ENCODE measurements at regions not wholly inside any gene's neighbourhood (a gene's known extent, or its start where the extent isn't known, plus 50 kb on each side); places are given as distances from the start of the nearest gene placed in this dataset.

DNA sequence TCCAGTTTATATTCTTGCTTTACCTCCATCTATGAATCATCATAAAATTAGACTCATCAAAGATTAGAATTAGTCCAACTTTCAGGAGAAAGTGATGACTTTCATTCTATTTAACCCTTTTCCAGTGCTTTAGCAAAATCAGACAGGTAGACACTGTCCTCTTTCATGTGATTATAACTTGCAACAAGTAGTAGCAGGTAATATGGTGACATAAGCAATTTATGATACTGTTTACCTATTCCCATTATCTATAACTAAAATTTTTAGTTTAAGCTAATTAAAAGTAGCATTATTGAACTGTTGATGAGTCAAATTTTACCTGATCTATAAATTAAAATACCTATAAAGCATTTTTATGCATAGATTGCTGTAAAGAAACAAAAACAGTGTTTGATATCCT lies 351.6 kb downstream of the SEC23A start:
- H3K27me3 ChIP-seq (ENCODE audit: insufficient read depth, low read length), result no peaks in the 10 kb centered on the region
- Mint-ChIP-seq H3K4me1 (ENCODE audit: low read depth, unreplicated experiment) (peaks cover 7% of the 10 kb centered on the region), H3K4me3 (ENCODE audit: unreplicated experiment) (no peak overlapping the region), H3K27ac (ENCODE audit: unreplicated experiment) (no peak overlapping the region), H3K36me3 (ENCODE audit: low read depth, unreplicated experiment) (no peaks in the 10 kb centered on the region), H3K27me3 (ENCODE audit: low read depth, unreplicated experiment) (no peaks in the 10 kb centered on the region), H3K9me3 (ENCODE audit: unreplicated experiment) (no peaks in the 10 kb centered on the region)
- no peak overlapping the region for H3K4me3 ChIP-seq (ENCODE audit: insufficient read depth, low read depth, low read length)
- H3K79me2 ChIP-seq (ENCODE audit: insufficient read depth, low read length), result no peaks in the 10 kb centered on the region
- no peak overlapping the region for H2AFZ ChIP-seq (ENCODE audit: low read depth, low read length)
- DNase-seq (ENCODE audit: low read depth), result no peak
- no peaks in the 10 kb centered on the region for H4K20me1 ChIP-seq (ENCODE audit: insufficient read depth, low read length)
- no peak for TF ChIP-seq EZH2 (IDR thresholded peaks at IDR 0.05; ENCODE audit: insufficient read depth, low read length)
- TF ChIP-seq, protein P1, sequence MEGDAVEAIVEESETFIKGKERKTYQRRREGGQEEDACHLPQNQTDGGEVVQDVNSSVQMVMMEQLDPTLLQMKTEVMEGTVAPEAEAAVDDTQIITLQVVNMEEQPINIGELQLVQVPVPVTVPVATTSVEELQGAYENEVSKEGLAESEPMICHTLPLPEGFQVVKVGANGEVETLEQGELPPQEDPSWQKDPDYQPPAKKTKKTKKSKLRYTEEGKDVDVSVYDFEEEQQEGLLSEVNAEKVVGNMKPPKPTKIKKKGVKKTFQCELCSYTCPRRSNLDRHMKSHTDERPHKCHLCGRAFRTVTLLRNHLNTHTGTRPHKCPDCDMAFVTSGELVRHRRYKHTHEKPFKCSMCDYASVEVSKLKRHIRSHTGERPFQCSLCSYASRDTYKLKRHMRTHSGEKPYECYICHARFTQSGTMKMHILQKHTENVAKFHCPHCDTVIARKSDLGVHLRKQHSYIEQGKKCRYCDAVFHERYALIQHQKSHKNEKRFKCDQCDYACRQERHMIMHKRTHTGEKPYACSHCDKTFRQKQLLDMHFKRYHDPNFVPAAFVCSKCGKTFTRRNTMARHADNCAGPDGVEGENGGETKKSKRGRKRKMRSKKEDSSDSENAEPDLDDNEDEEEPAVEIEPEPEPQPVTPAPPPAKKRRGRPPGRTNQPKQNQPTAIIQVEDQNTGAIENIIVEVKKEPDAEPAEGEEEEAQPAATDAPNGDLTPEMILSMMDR (IDR thresholded peaks at IDR 0.05; ENCODE audit: insufficient read depth, low read depth, low read length), result no peak
- H3K9me3 ChIP-seq (ENCODE audit: insufficient read depth, low read depth, low read length), result no peaks in the 10 kb centered on the region
- H3K36me3 ChIP-seq (ENCODE audit: insufficient read depth, low read length), result no peaks in the 10 kb centered on the region
- H3K4me1 ChIP-seq (ENCODE audit: insufficient read depth, low read length), result no peaks in the 10 kb centered on the region
- H3K4me2 ChIP-seq (ENCODE audit: low read length), result no peak overlapping the region
- H3K9ac ChIP-seq (ENCODE audit: low read length), result no peak overlapping the region
- H3K27ac ChIP-seq (ENCODE audit: low read depth, low read length), result no peak overlapping the region
- no peak for FAIRE-seq

DNA sequence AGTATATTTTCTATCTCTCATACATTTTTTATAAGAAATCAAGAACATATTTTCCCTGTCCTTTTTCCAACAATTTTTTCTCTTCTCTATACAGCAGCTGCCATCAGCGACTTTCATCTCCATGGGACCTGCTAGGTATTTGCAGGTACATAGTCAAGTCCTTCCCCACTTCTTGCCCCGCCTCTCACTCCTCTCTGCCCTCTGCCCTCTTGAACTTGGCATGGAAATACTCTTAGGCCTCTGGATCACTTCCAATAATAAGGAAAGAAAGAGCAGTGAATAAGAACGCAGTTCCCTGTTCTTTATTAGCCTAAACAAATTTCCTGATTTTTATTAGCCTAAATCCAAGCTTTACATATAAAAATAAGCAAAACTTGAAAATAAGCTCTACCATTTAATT lies 353.1 kb downstream of the SEC23A start:
- Mint-ChIP-seq H3K4me3 (ENCODE audit: unreplicated experiment) (no peak overlapping the region), H3K27ac (ENCODE audit: unreplicated experiment) (no peak overlapping the region), H3K4me1 (ENCODE audit: low read depth, unreplicated experiment) (peaks cover 4% of the 10 kb centered on the region), H3K27me3 (ENCODE audit: low read depth, unreplicated experiment) (no peaks in the 10 kb centered on the region), H3K9me3 (ENCODE audit: unreplicated experiment) (no peaks in the 10 kb centered on the region), H3K36me3 (ENCODE audit: low read depth, unreplicated experiment) (no peaks in the 10 kb centered on the region)
- no peaks in the 10 kb centered on the region for H3K27me3 ChIP-seq (ENCODE audit: insufficient read depth, low read length)
- no peak overlapping the region for H3K9ac ChIP-seq (ENCODE audit: low read length)
- H2AFZ ChIP-seq (ENCODE audit: low read depth, low read length), result no peak overlapping the region
- no peaks in the 10 kb centered on the region for H3K4me1 ChIP-seq (ENCODE audit: insufficient read depth, low read length)
- no peak overlapping the region for H3K27ac ChIP-seq (ENCODE audit: low read depth, low read length)
- H3K4me3 ChIP-seq (ENCODE audit: insufficient read depth, low read depth, low read length), result no peak overlapping the region
- FAIRE-seq, result no peak
- DNase-seq (ENCODE audit: low read depth), result no peak
- H3K4me2 ChIP-seq (ENCODE audit: low read length), result no peak overlapping the region
- no peaks in the 10 kb centered on the region for H3K79me2 ChIP-seq (ENCODE audit: insufficient read depth, low read length)
- TF ChIP-seq, protein P1 (IDR thresholded peaks at IDR 0.05; ENCODE audit: insufficient read depth, low read depth, low read length), result no peak
- no peak for TF ChIP-seq EZH2 (IDR thresholded peaks at IDR 0.05; ENCODE audit: insufficient read depth, low read length)
- no peaks in the 10 kb centered on the region for H3K36me3 ChIP-seq (ENCODE audit: insufficient read depth, low read length)
- no peaks in the 10 kb centered on the region for H3K9me3 ChIP-seq (ENCODE audit: insufficient read depth, low read depth, low read length)
- H4K20me1 ChIP-seq (ENCODE audit: insufficient read depth, low read length), result no peaks in the 10 kb centered on the region

DNA sequence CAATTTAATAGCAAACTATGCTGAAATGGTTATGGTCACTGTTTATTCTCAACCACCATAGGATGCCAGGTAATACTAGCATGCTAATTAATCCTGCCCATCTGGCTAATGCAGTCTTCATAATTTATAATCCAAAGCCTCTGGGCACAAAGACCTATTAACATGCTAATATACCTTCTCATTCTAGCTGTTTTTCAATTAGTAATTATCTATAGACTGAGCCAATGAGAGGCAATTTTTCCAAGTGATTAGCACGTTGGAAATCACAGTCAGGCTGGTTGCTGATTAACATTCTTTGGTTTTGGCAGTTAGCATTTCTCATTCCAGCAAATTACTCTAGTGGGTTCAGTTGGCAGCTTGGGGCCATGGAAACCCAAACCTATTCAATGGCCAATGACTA lies 357.2 kb downstream of the SEC23A start:
- Histone ChIP-seq H3K27ac (ENCODE audit: low read depth, low read length) (no peak overlapping the region), H3K4me3 (ENCODE audit: insufficient read depth, low read depth, low read length) (no peak overlapping the region), H3K9ac (ENCODE audit: low read length) (no peak overlapping the region), H3K4me1 (ENCODE audit: insufficient read depth, low read length) (no peaks in the 10 kb centered on the region), H3K27me3 (ENCODE audit: insufficient read depth, low read length) (no peaks in the 10 kb centered on the region), H3K4me2 (ENCODE audit: low read length) (no peak overlapping the region), H2AFZ (ENCODE audit: low read depth, low read length) (no peak overlapping the region), H3K79me2 (ENCODE audit: insufficient read depth, low read length) (no peaks in the 10 kb centered on the region), H4K20me1 (ENCODE audit: insufficient read depth, low read length) (no peaks in the 10 kb centered on the region), H3K36me3 (ENCODE audit: insufficient read depth, low read length) (no peaks in the 10 kb centered on the region), H3K9me3 (ENCODE audit: insufficient read depth, low read depth, low read length) (no peaks in the 10 kb centered on the region)
- DNase-seq (ENCODE audit: low read depth) (no peak), FAIRE-seq (no peak)
- Mint-ChIP-seq H3K4me3 (ENCODE audit: unreplicated experiment) (no peak overlapping the region), H3K27ac (ENCODE audit: unreplicated experiment) (no peak overlapping the region), H3K4me1 (ENCODE audit: low read depth, unreplicated experiment) (no peaks in the 10 kb centered on the region), H3K27me3 (ENCODE audit: low read depth, unreplicated experiment) (no peaks in the 10 kb centered on the region), H3K36me3 (ENCODE audit: low read depth, unreplicated experiment) (no peaks in the 10 kb centered on the region), H3K9me3 (ENCODE audit: unreplicated experiment) (no peaks in the 10 kb centered on the region)
- TF ChIP-seq, protein P1 (IDR thresholded peaks at IDR 0.05; ENCODE audit: insufficient read depth, low read depth, low read length), result no peak
- TF ChIP-seq EZH2 (IDR thresholded peaks at IDR 0.05; ENCODE audit: insufficient read depth, low read length), result no peak
